GM21381 (cell line): ENCODE measurements at regions not wholly inside any gene's neighbourhood (a gene's known extent, or its start where the extent isn't known, plus 50 kb on each side); places are given as distances from the start of the nearest gene placed in this dataset.

Experiments
- ATAC-seq: cut with Tn5 transposase; IDR thresholded peaks from one replicate; pipeline ENCODE4 v1.9.1; 2021; ENCODE audit warnings: mild to moderate bottlenecking, moderate library complexity; ENCODE audit not compliant: unreplicated experiment

GRCh38 chr1:244974550-244974949 lies 110.2 kb upstream of the HNRNPU start:
- ATAC-seq = no peak

GRCh38 chr1:244974106-244974505 lies 109.8 kb upstream of the HNRNPU start:
- no peak for ATAC-seq

- no peak for ATAC-seq
These were observed 107.3 kb upstream of the HNRNPU start for GRCh38 chr1:244971552-244972216.

- ATAC-seq = peak; percentile 72
These were observed 106.6 kb upstream of the HNRNPU start for GRCh38 chr1:244970744-244971551.

GRCh38 chr1:244970236-244970743 lies 105.9 kb upstream of the HNRNPU start:
- ATAC-seq = peak; percentile 65

- ATAC-seq = no peak
These were observed 105.3 kb upstream of the HNRNPU start for GRCh38 chr1:244969355-244970235.

GRCh38 chr1:244968881-244969280 lies 104.5 kb upstream of the HNRNPU start:
- no peak for ATAC-seq

- ATAC-seq = no peak
These were observed 104.1 kb upstream of the HNRNPU start for GRCh38 chr1:244968471-244968871.

- no peak for ATAC-seq
These were observed 102.8 kb upstream of the HNRNPU start for GRCh38 chr1:244967159-244967558.

GRCh38 chr1:244965185-244966030 lies 101.1 kb upstream of the HNRNPU start:
- ATAC-seq = no peak

GRCh38 chr1:244964112-244964971 lies 100.0 kb upstream of the HNRNPU start:
- no peak for ATAC-seq

GRCh38 chr1:244963231-244963826 lies 99.0 kb upstream of the HNRNPU start:
- ATAC-seq = no peak

GRCh38 chr1:244962130-244962529 lies 97.8 kb upstream of the HNRNPU start:
- ATAC-seq = no peak

GRCh38 chr1:244960904-244961303 lies 96.6 kb upstream of the HNRNPU start:
- ATAC-seq = no peak

GRCh38 chr1:244958593-244958992 lies 94.2 kb upstream of the HNRNPU start:
- ATAC-seq = no peak

GRCh38 chr1:244957525-244957924 lies 93.2 kb upstream of the HNRNPU start:
- ATAC-seq = no peak

- no peak for ATAC-seq
These were observed 92.8 kb upstream of the HNRNPU start for GRCh38 chr1:244957122-244957521.

GRCh38 chr1:244955661-244956060 lies 91.3 kb upstream of the HNRNPU start:
- no peak for ATAC-seq

GRCh38 chr1:244954359-244954758 lies 90.0 kb upstream of the HNRNPU start:
- ATAC-seq = no peak
